H1 (cell line): ENCODE measurements at regions not wholly inside any gene's neighbourhood (a gene's known extent, or its start where the extent isn't known, plus 50 kb on each side); places are given as distances from the start of the nearest gene placed in this dataset.

ENCODE experiments used
- CTCF ChIA-PET: fragments of 300-600 bp; sonication (Branson Sonifier 250); formaldehyde crosslinking; loops from one replicate; lab custom pipeline; 2021; ENCODE audit not compliant: partially characterized antibody; lab: Charles Lee
- POLR2A ChIA-PET: fragments of 300-600 bp; sonication (Branson Sonifier 250); formaldehyde crosslinking; loops from one replicate; lab custom pipeline; 2021; ENCODE audit warnings: inconsistent platforms; ENCODE audit not compliant: partially characterized antibody; lab: Charles Lee
- DNase-seq, 2 experiments: peaks; one replicate each; pipeline versions ENCODE4 v3.0.0 to v3.0.0-alpha.2; 2010 to 2022; ENCODE audit warnings: low spot score in 2 of 2, low read depth in 1 of 2, mixed read lengths in 1 of 2
- FAIRE-seq: peaks from 2 replicates; lab custom pipeline; 2011; peaks lifted over from hg19 to GRCh38; lab: Jason Lieb, UNC
- H2AFZ ChIP-seq: 2 replicates; pipeline ENCODE4 v1.8.1; 2012; ENCODE audit warnings: low read length, inconsistent platforms
- H2AK5ac ChIP-seq: 2 replicates; pipeline ENCODE4 v1.6.1; 2013; ENCODE audit warnings: low read depth, low read length
- H2BK120ac ChIP-seq: replicated peaks from 2 replicates; pipeline ENCODE3; 2013; ENCODE audit warnings: low read depth, low read length, inconsistent platforms
- H2BK12ac ChIP-seq: 2 replicates; pipeline ENCODE4 v1.6.1; 2013; ENCODE audit warnings: low read depth, low read length
- H2BK15ac ChIP-seq: 2 replicates; pipeline ENCODE4 v1.6.1; 2013; ENCODE audit warnings: low read length
- H2BK20ac ChIP-seq: 2 replicates; pipeline ENCODE4 v1.6.1; 2013; ENCODE audit warnings: low read length
- H2BK5ac ChIP-seq: 2 replicates; pipeline ENCODE4 v1.6.1; 2013; ENCODE audit warnings: low read depth, low read length
- H3K14ac ChIP-seq: 2 replicates; pipeline ENCODE4 v1.6.1; 2013; ENCODE audit warnings: inconsistent platforms; ENCODE audit not compliant: insufficient read length
- H3K18ac ChIP-seq: 2 replicates; pipeline ENCODE4 v1.6.1; 2013; ENCODE audit warnings: low read length; ENCODE audit errors: extremely low read depth
- H3K23ac ChIP-seq: 2 replicates; pipeline ENCODE4 v1.6.1; 2013; ENCODE audit warnings: inconsistent platforms; ENCODE audit not compliant: insufficient read length
- H3K23me2 ChIP-seq: 2 replicates; pipeline ENCODE4 v1.6.1; 2013; ENCODE audit warnings: low read depth, low read length
- H3K27ac ChIP-seq: 2 replicates; pipeline ENCODE4 v1.6.1; 2011; ENCODE audit warnings: low read depth, low read length, inconsistent platforms
- H3K27me3 ChIP-seq, 4 experiments: replicated peaks in 1 of 4; 1 replicate in 1 of 4; 2 replicates in 3 of 4; pipeline versions ENCODE4 v1.6.1 to v1.8.1; 2011 to 2013; ENCODE audit warnings: low read length in 3 of 4, mild to moderate bottlenecking in 3 of 4, inconsistent platforms in 2 of 4, mixed read lengths in 2 of 4, moderate library complexity in 1 of 4; ENCODE audit not compliant: control insufficient read depth in 3 of 4, insufficient read depth in 3 of 4; ENCODE audit errors: extremely low read depth in 1 of 4
- H3K36me3 ChIP-seq, 4 experiments: 2 replicates each; pipeline versions ENCODE4 v1.6.1 to v1.8.1; 2011 to 2013; ENCODE audit warnings: mild to moderate bottlenecking in 4 of 4, low read length in 3 of 4, moderate library complexity in 2 of 4, control low read depth in 1 of 4, inconsistent platforms in 1 of 4; ENCODE audit not compliant: insufficient read depth in 4 of 4, control insufficient read depth in 2 of 4
- H3K4ac ChIP-seq: replicated peaks from 2 replicates; pipeline ENCODE3; 2013; ENCODE audit warnings: low read length, low read depth, mixed read lengths, inconsistent platforms; ENCODE audit not compliant: insufficient read length
- H3K4me1 ChIP-seq, 4 experiments: replicated peaks in 1 of 4; 1 replicate in 1 of 4; 2 replicates in 3 of 4; pipeline versions ENCODE4 v1.6.1 to v1.8.1; 2011 to 2013; ENCODE audit warnings: low read length in 3 of 4, inconsistent platforms in 2 of 4, mixed read lengths in 1 of 4; ENCODE audit not compliant: insufficient read depth in 4 of 4, control insufficient read depth in 3 of 4
- H3K4me2 ChIP-seq, 2 experiments: 2 replicates each; pipeline versions ENCODE4 v1.6.1 to v1.8.1; 2011 to 2013; ENCODE audit warnings: low read depth in 2 of 2, low read length in 2 of 2, control low read depth in 1 of 2, inconsistent platforms in 1 of 2, mild to moderate bottlenecking in 1 of 2; ENCODE audit not compliant: insufficient read depth in 1 of 2
- H3K4me3 ChIP-seq, 4 experiments: fragments of 200-600, 300-600 bp in 1 of 4; sonication (generic), shearing (Covaris generic), sonication (Bioruptor Twin) in 1 of 4; 2 replicates each; pipeline versions ENCODE4 v1.5.1 to v1.8.1; 2011 to 2016; ENCODE audit warnings: low read length in 4 of 4, low read depth in 3 of 4, control low read depth in 2 of 4, inconsistent platforms in 2 of 4, mild to moderate bottlenecking in 2 of 4, mixed read lengths in 1 of 4, moderate library complexity in 1 of 4; ENCODE audit not compliant: insufficient read depth in 2 of 4; ENCODE audit errors: extremely low read depth in 1 of 4
- H3K56ac ChIP-seq: replicated peaks from 2 replicates; pipeline ENCODE3; 2013; ENCODE audit warnings: low read depth, mild to moderate bottlenecking, mixed read lengths, low read length, inconsistent platforms; ENCODE audit not compliant: insufficient read length
- H3K79me1 ChIP-seq: 2 replicates; pipeline ENCODE4 v1.6.1; 2013; ENCODE audit warnings: low read depth, low read length, control low read depth
- H3K79me2 ChIP-seq, 2 experiments: 2 replicates each; pipeline versions ENCODE4 v1.6.1 to v1.8.1; 2012 to 2013; ENCODE audit warnings: low read length in 2 of 2, mild to moderate bottlenecking in 2 of 2, inconsistent platforms in 1 of 2; ENCODE audit not compliant: insufficient read depth in 2 of 2, control insufficient read depth in 1 of 2
- H3K9ac ChIP-seq, 4 experiments: replicated peaks in 1 of 4; 1 replicate in 1 of 4; 2 replicates in 3 of 4; pipeline versions ENCODE4 v1.6.1 to v1.8.1; 2011 to 2013; ENCODE audit warnings: low read depth in 3 of 4, low read length in 3 of 4, control low read depth in 2 of 4, mild to moderate bottlenecking in 2 of 4, moderate library complexity in 2 of 4, inconsistent platforms in 1 of 4; ENCODE audit errors: extremely low read depth in 1 of 4
- H3K9me3 ChIP-seq, 2 experiments: 2 replicates each; pipeline versions ENCODE4 v1.6.1 to v1.8.1; 2012 to 2013; ENCODE audit warnings: mild to moderate bottlenecking in 2 of 2, moderate library complexity in 2 of 2, control low read depth in 1 of 2, inconsistent platforms in 1 of 2, low read depth in 1 of 2, low read length in 1 of 2, mixed read lengths in 1 of 2; ENCODE audit not compliant: insufficient read depth in 2 of 2
- H4K20me1 ChIP-seq, 2 experiments: replicated peaks in 1 of 2; 2 replicates each; pipeline versions ENCODE3 to v1.8.1; 2011 to 2013; ENCODE audit warnings: inconsistent platforms in 2 of 2, low read length in 2 of 2, mild to moderate bottlenecking in 1 of 2; ENCODE audit not compliant: insufficient read depth in 2 of 2, control insufficient read depth in 1 of 2
- H4K5ac ChIP-seq: 2 replicates; pipeline ENCODE4 v1.6.1; 2013; ENCODE audit warnings: low read length, low read depth, mixed read lengths, inconsistent platforms; ENCODE audit not compliant: insufficient read length
- H4K8ac ChIP-seq: 2 replicates; pipeline ENCODE4 v1.8.0; 2013; ENCODE audit warnings: mild to moderate bottlenecking, moderate library complexity, low read length, inconsistent platforms; ENCODE audit not compliant: insufficient read depth; ENCODE audit errors: extremely low read depth
- H4K91ac ChIP-seq: replicated peaks from 2 replicates; pipeline ENCODE3; 2013; ENCODE audit warnings: low read length, mixed read lengths, inconsistent platforms; ENCODE audit not compliant: insufficient read length
- ATF3 ChIP-seq: IDR thresholded peaks from 2 replicates; pipeline ENCODE4 v1.6.1; 2011; ENCODE audit warnings: low read depth, mild to moderate bottlenecking, low read length; ENCODE audit not compliant: insufficient read depth
- CREB1 ChIP-seq: IDR thresholded peaks from 2 replicates; pipeline ENCODE4 v1.6.1; 2012; ENCODE audit warnings: inconsistent platforms
- CTBP2 ChIP-seq: IDR thresholded peaks from 2 replicates; pipeline ENCODE4 v1.7.0; 2011; ENCODE audit warnings: borderline replicate concordance, mild to moderate bottlenecking, moderate library complexity, mixed read lengths, low read length; ENCODE audit not compliant: insufficient read depth, insufficient read length
- EZH2 ChIP-seq: fragments of 200-600 bp; sonication (generic); IDR thresholded peaks from 2 replicates; pipeline ENCODE4 v1.7.1; 2012; ENCODE audit warnings: low read depth, mild to moderate bottlenecking, moderate library complexity, low read length, inconsistent platforms; ENCODE audit not compliant: severe bottlenecking
- KDM5A ChIP-seq: fragments of 200-600 bp; IDR thresholded peaks from 2 replicates; pipeline ENCODE4 v1.7.1; 2012; ENCODE audit warnings: mild to moderate bottlenecking, low read length, inconsistent platforms, mixed read lengths
- MAFK ChIP-seq: IDR thresholded peaks from 2 replicates; pipeline ENCODE4 v1.6.1; 2012; ENCODE audit warnings: low read depth, mild to moderate bottlenecking, improper control_type of control experiment, low read length
- MAX ChIP-seq: IDR thresholded peaks from 2 replicates; pipeline ENCODE4 v1.6.1; 2012; ENCODE audit warnings: inconsistent platforms
- NANOG ChIP-seq: IDR thresholded peaks from 2 replicates; pipeline ENCODE4 v1.6.1; 2011; ENCODE audit warnings: low read length, low read depth, mild to moderate bottlenecking, inconsistent platforms; ENCODE audit not compliant: insufficient read depth, poor library complexity, severe bottlenecking
- POLR2AphosphoS5 ChIP-seq: IDR thresholded peaks from 2 replicates; pipeline ENCODE4 v1.6.1; 2011; ENCODE audit warnings: low read depth, low read length
- RAD21 ChIP-seq, 2 experiments: IDR thresholded peaks in 1 of 2; conservative IDR thresholded peaks in 1 of 2; 2 replicates each; pipeline ENCODE4 v1.6.1; 2011; ENCODE audit warnings: low read depth in 2 of 2, low read length in 2 of 2, improper control_type of control experiment in 1 of 2, inconsistent platforms in 1 of 2, mild to moderate bottlenecking in 1 of 2, moderate library complexity in 1 of 2
- SP1 ChIP-seq: IDR thresholded peaks from 2 replicates; pipeline ENCODE4 v1.6.1; 2011; ENCODE audit warnings: low read depth, low read length
- TAF1 ChIP-seq: IDR thresholded peaks from 2 replicates; pipeline ENCODE4 v1.6.1; 2011; ENCODE audit warnings: mild to moderate bottlenecking, low read depth, low read length
- TCF12 ChIP-seq: IDR thresholded peaks from 2 replicates; pipeline ENCODE4 v1.6.1; 2011; ENCODE audit warnings: low read depth, mild to moderate bottlenecking, low read length
- WGBS, 2 experiments: shearing (Covaris generic) in 1 of 2; methylation state at CpG; one replicate each; pipeline versions ENCODE4 v1.1.6 to v1.1.7; 2013 to 2015; ENCODE audit warnings: low lambda C conversion rate in 2 of 2, mixed read lengths in 2 of 2, inconsistent platforms in 1 of 2, low coverage in 1 of 2, missing lambda C conversion rate in 1 of 2; ENCODE audit not compliant: insufficient replicate concordance in 2 of 2, insufficient coverage in 1 of 2, insufficient read length in 1 of 2; ENCODE audit errors: extremely low coverage in 1 of 2, missing lambda C conversion rate in 1 of 2; 5-methylcytosine and 5-hydroxymethylcytosine counted together

- H2BK20ac ChIP-seq = no peak overlapping the region
- no peak overlapping the region for H2BK15ac ChIP-seq
- no peak overlapping the region for H2AFZ ChIP-seq
- no peak overlapping the region for H4K8ac ChIP-seq
- no peak overlapping the region for H3K27ac ChIP-seq
- no peaks in the 10 kb centered on the region for H4K20me1 ChIP-seq
- no peaks in the 10 kb centered on the region; a peak in 2 of 7 replicates for H3K4me1 ChIP-seq
- H3K4me2 ChIP-seq = no peak overlapping the region
- CTCF ChIA-PET = no interaction called here
- FAIRE-seq = no peak
- no peak overlapping the region for H2BK12ac ChIP-seq
- no peak overlapping the region for H3K4ac ChIP-seq
- POLR2A ChIA-PET = no interaction called here
- H3K4me3 ChIP-seq = no peak overlapping the region
- no peak for DNase-seq
- TF ChIP-seq TAF1 (no peak), ATF3 (no peak), CTBP2 (no peak), CREB1 (no peak), RAD21 (IDR thresholded peaks at IDR 0.05 in 1 of 2, conservative IDR thresholded peaks at IDR 0.05 in 1 of 2; ENCODE audit: low read depth in 2 of 2, low read length in 2 of 2) (no peak), EZH2 (no peak), KDM5A (no peak), TCF12 (no peak), SP1 (no peak), MAFK (no peak), NANOG (no peak), MAX (no peak), POLR2AphosphoS5 (no peak)
- TF ChIP-seq, all 59 proteins: peak for 0
- H3K23me2 ChIP-seq = no peaks in the 10 kb centered on the region
- no peak overlapping the region for H2BK120ac ChIP-seq
- H2BK5ac ChIP-seq = no peak overlapping the region
- no peaks in the 10 kb centered on the region for H3K79me2 ChIP-seq
- no peaks in the 10 kb centered on the region for H3K79me1 ChIP-seq
- H3K14ac ChIP-seq = no peak overlapping the region
- H3K23ac ChIP-seq = no peak overlapping the region
- no peaks in the 10 kb centered on the region for H3K27me3 ChIP-seq
- H2AK5ac ChIP-seq = no peak overlapping the region
- no peak overlapping the region for H3K9ac ChIP-seq
- H3K56ac ChIP-seq = no peak overlapping the region
- no peak overlapping the region for H4K5ac ChIP-seq
- H3K18ac ChIP-seq = no peak overlapping the region
- H3K9me3 ChIP-seq = no peaks in the 10 kb centered on the region
- 83% methylated on average over 1 of the region's 1 CpG; no CpG with 5 or more reads in 1 of the 2 experiments for WGBS, 2 experiments
- no peak overlapping the region for H4K91ac ChIP-seq
- H3K36me3 ChIP-seq = no peaks in the 10 kb centered on the region
Observed at GRCh38 chr1:104358086-104358485, 608.4 kb downstream of the AMY1C start.
